ENCODE measurements at regions not wholly inside any gene's neighbourhood (a gene's known extent, or its start where the extent isn't known, plus 50 kb on each side); places are given as distances from the start of the nearest gene placed in this dataset.

DNA sequence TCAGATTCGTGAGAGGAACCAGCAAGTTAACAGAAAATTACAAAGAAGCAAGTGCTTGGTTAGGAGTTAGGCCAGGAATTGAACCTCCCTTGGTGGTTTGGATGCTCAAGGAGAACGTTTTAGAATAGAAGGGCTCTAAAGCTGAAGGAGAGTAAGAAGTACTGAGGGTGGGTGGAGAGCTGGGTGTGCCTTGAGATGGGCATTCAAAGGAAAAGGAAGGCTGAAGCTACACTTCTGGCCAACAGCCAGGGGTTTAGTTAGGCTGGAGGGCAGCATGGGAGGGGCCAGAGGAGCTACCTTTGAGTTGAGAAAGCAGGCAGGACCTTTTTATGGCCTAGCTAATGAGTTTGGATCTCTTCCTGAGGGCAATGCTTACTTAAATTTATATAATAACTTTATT lies 421.2 kb downstream of the CCDC91 start:
- TF ChIP-seq, protein P1, sequence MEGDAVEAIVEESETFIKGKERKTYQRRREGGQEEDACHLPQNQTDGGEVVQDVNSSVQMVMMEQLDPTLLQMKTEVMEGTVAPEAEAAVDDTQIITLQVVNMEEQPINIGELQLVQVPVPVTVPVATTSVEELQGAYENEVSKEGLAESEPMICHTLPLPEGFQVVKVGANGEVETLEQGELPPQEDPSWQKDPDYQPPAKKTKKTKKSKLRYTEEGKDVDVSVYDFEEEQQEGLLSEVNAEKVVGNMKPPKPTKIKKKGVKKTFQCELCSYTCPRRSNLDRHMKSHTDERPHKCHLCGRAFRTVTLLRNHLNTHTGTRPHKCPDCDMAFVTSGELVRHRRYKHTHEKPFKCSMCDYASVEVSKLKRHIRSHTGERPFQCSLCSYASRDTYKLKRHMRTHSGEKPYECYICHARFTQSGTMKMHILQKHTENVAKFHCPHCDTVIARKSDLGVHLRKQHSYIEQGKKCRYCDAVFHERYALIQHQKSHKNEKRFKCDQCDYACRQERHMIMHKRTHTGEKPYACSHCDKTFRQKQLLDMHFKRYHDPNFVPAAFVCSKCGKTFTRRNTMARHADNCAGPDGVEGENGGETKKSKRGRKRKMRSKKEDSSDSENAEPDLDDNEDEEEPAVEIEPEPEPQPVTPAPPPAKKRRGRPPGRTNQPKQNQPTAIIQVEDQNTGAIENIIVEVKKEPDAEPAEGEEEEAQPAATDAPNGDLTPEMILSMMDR (conservative IDR thresholded peaks at IDR 0.05; ENCODE audit: low read depth, low read length) = no peak
- TF ChIP-seq EZH2 (IDR thresholded peaks at IDR 0.05; ENCODE audit: low read length, unreplicated experiment) = no peak

All from PC-3 (cell line).